Keratinocyte (primary cell): ENCODE measurements at regions not wholly inside any gene's neighbourhood (a gene's known extent, or its start where the extent isn't known, plus 50 kb on each side); places are given as distances from the start of the nearest gene placed in this dataset.

Experiments used
- DNase-seq: peaks from one replicate; pipeline ENCODE4 v3.0.0-alpha.2; 2011; ENCODE audit warnings: low read depth, missing footprints, low spot score
- FAIRE-seq: peaks from 2 replicates; lab custom pipeline; 2011; peaks lifted over from hg19 to GRCh38; lab: Jason Lieb, UNC
- H2AFZ ChIP-seq: 2 replicates; pipeline ENCODE4 v1.6.0; 2012; ENCODE audit warnings: low read length, control low read depth, inconsistent platforms; ENCODE audit not compliant: control insufficient read depth
- H3K27ac ChIP-seq: 2 replicates; pipeline ENCODE4 v1.5.1; 2011; ENCODE audit warnings: low read length; ENCODE audit not compliant: control insufficient read depth, insufficient read depth
- H3K27me3 ChIP-seq: 3 replicates; pipeline ENCODE4 v1.6.0; 2011; ENCODE audit warnings: low read length; ENCODE audit not compliant: control insufficient read depth, insufficient read depth; ENCODE audit errors: extremely low read depth
- H3K36me3 ChIP-seq, 2 experiments: 2 replicates in 1 of 2; 3 replicates in 1 of 2; pipeline ENCODE4 v1.5.1; 2011; ENCODE audit warnings: low read length in 2 of 2, mild to moderate bottlenecking in 1 of 2; ENCODE audit not compliant: control insufficient read depth in 2 of 2, insufficient read depth in 2 of 2; ENCODE audit errors: extremely low read depth in 1 of 2
- H3K4me1 ChIP-seq: 3 replicates; pipeline ENCODE4 v1.5.1; 2011; ENCODE audit warnings: low read length; ENCODE audit not compliant: control insufficient read depth, insufficient read depth; ENCODE audit errors: extremely low read depth
- H3K4me2 ChIP-seq: 3 replicates; pipeline ENCODE4 v1.6.0; 2011; ENCODE audit warnings: low read depth, low read length; ENCODE audit not compliant: control insufficient read depth, insufficient read depth; ENCODE audit errors: extremely low read depth
- H3K4me3 ChIP-seq, 3 experiments: fragments of 200-600 bp in 1 of 3; sonication (generic) in 1 of 3; 2 replicates in 2 of 3; 3 replicates in 1 of 3; pipeline ENCODE4 v1.5.1; 2011 to 2016; ENCODE audit warnings: low read length in 3 of 3, mild to moderate bottlenecking in 3 of 3, control low read depth in 2 of 3, inconsistent platforms in 1 of 3, low read depth in 1 of 3, mixed read lengths in 1 of 3, mixed run types in 1 of 3, moderate library complexity in 1 of 3; ENCODE audit not compliant: control insufficient read depth in 2 of 3, insufficient read depth in 2 of 3; ENCODE audit errors: extremely low read depth in 1 of 3
- H3K79me2 ChIP-seq: 2 replicates; pipeline ENCODE4 v1.6.0; 2012; ENCODE audit warnings: low read length; ENCODE audit not compliant: control insufficient read depth, insufficient read depth
- H3K9ac ChIP-seq: 3 replicates; pipeline ENCODE4 v1.6.0; 2011; ENCODE audit warnings: low read length; ENCODE audit not compliant: control insufficient read depth, insufficient read depth; ENCODE audit errors: extremely low read depth
- H3K9me1 ChIP-seq: 3 replicates; pipeline ENCODE4 v1.6.0; 2011; ENCODE audit warnings: low read length; ENCODE audit not compliant: control insufficient read depth, insufficient read depth; ENCODE audit errors: extremely low read depth
- H3K9me3 ChIP-seq: 2 replicates; pipeline ENCODE4 v1.5.1; 2012; ENCODE audit warnings: low read depth, low read length; ENCODE audit not compliant: control insufficient read depth
- H4K20me1 ChIP-seq: 3 replicates; pipeline ENCODE4 v1.6.0; 2011; ENCODE audit warnings: low read length; ENCODE audit not compliant: control insufficient read depth, insufficient read depth; ENCODE audit errors: extremely low read depth
- EZH2 ChIP-seq: IDR thresholded peaks from one replicate; pipeline ENCODE4 v1.6.1; 2012; ENCODE audit warnings: inconsistent platforms, mild to moderate bottlenecking, low read length, moderate library complexity
- dilution Hi-C: fragments of 300-500 bp; cut with MboI; formaldehyde crosslinking; loops from one replicate; pipeline ENCODE4 v1.7.0; 2020; ENCODE audit warnings: low sequenced_read_pairs; ENCODE audit not compliant: extremely low pct_ligation_motif_present
- TF ChIP-seq, protein P1 (sequence below), 3 experiments: IDR thresholded peaks in 1 of 3; conservative IDR thresholded peaks in 1 of 3; optimal IDR thresholded peaks in 1 of 3; 2 replicates in 2 of 3; 3 replicates in 1 of 3; pipeline versions ENCODE3 to v1.5.1; 2011; ENCODE audit warnings: low read length in 3 of 3, mild to moderate bottlenecking in 3 of 3, moderate library complexity in 2 of 3, control low read depth in 1 of 3, inconsistent platforms in 1 of 3; ENCODE audit not compliant: insufficient read depth in 2 of 3; ENCODE audit errors: extremely low read depth in 1 of 3

DNA sequence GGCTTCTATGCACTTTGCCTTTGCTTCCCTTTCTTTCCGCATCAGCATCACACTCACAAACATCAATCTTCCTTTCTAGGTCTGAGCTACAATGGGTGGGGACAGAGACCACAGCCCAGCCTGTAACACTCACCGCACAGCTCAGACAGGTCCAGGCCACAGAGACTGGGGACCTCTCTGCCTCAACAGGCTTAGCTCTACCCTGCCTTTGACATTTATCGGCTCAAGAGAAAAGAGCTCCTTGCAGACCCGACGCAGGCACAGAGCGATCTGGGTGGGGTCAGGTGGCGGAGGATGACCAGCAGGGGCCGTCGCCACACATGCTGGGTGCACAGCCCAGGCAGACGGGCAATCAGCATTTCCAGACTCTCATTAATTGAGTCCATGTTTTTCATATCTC lies 837.3 kb downstream of the TBC1D22A start:
- H4K20me1 ChIP-seq: no peaks in the 10 kb centered on the region
- no peaks in the 10 kb centered on the region for H3K9me3 ChIP-seq
- no peak overlapping the region for H3K4me3 ChIP-seq
- H3K36me3 ChIP-seq: no peaks in the 10 kb centered on the region
- TF ChIP-seq, protein P1, sequence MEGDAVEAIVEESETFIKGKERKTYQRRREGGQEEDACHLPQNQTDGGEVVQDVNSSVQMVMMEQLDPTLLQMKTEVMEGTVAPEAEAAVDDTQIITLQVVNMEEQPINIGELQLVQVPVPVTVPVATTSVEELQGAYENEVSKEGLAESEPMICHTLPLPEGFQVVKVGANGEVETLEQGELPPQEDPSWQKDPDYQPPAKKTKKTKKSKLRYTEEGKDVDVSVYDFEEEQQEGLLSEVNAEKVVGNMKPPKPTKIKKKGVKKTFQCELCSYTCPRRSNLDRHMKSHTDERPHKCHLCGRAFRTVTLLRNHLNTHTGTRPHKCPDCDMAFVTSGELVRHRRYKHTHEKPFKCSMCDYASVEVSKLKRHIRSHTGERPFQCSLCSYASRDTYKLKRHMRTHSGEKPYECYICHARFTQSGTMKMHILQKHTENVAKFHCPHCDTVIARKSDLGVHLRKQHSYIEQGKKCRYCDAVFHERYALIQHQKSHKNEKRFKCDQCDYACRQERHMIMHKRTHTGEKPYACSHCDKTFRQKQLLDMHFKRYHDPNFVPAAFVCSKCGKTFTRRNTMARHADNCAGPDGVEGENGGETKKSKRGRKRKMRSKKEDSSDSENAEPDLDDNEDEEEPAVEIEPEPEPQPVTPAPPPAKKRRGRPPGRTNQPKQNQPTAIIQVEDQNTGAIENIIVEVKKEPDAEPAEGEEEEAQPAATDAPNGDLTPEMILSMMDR (optimal IDR thresholded peaks at IDR 0.05 in 1 of 3, IDR thresholded peaks at IDR 0.05 in 1 of 3, conservative IDR thresholded peaks at IDR 0.05 in 1 of 3; ENCODE audit: extremely low read depth in 1 of 3, insufficient read depth in 2 of 3, low read length in 3 of 3): no peak
- no peak for TF ChIP-seq EZH2
- no peak overlapping the region for H3K9ac ChIP-seq
- no peaks in the 10 kb centered on the region for H3K4me1 ChIP-seq
- H3K27me3 ChIP-seq: no peaks in the 10 kb centered on the region
- DNase-seq: no peak
- no peaks in the 10 kb centered on the region for H3K9me1 ChIP-seq
- dilution Hi-C loops: no loop called here
- H3K79me2 ChIP-seq: no peaks in the 10 kb centered on the region
- H3K4me2 ChIP-seq: no peak overlapping the region
- H3K27ac ChIP-seq: no peak overlapping the region
- no peak for FAIRE-seq
- no peak overlapping the region for H2AFZ ChIP-seq

DNA sequence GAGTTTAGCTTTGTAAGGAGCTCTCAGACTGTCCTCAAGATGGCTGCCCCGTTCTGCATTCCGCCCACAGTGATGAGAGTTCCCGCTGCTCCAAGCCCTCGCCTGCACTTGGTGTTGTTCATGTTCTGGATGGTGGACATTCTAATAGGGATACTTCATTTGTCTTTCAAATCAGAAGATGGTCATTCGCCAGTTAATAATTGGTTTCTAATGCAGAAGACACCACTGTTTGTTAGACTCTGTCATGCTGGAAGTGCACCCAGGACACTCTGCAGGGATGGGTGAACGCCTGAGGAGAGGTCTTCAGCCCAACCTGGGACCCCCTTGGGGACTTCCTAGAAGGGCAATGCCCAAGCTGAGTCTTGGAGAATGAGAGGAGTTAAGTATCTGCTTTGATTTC lies 836.4 kb downstream of the TBC1D22A start:
- Histone ChIP-seq H3K27me3 (no peaks in the 10 kb centered on the region), H3K27ac (no peak overlapping the region), H3K36me3 (no peaks in the 10 kb centered on the region), H3K4me1 (no peaks in the 10 kb centered on the region), H3K4me2 (no peak overlapping the region), H3K9me1 (no peaks in the 10 kb centered on the region), H3K9ac (no peak overlapping the region), H3K4me3 (no peak overlapping the region), H3K9me3 (no peaks in the 10 kb centered on the region), H3K79me2 (no peaks in the 10 kb centered on the region), H2AFZ (no peak overlapping the region), H4K20me1 (no peaks in the 10 kb centered on the region)
- TF ChIP-seq, protein P1 (optimal IDR thresholded peaks at IDR 0.05 in 1 of 3, IDR thresholded peaks at IDR 0.05 in 1 of 3, conservative IDR thresholded peaks at IDR 0.05 in 1 of 3; ENCODE audit: extremely low read depth in 1 of 3, insufficient read depth in 2 of 3, low read length in 3 of 3): no peak
- no peak for TF ChIP-seq EZH2
- DNase-seq (no peak), FAIRE-seq (no peak)
- dilution Hi-C loops: no loop called here
